Hepatocyte (in vitro differentiated cells): ENCODE measurements at regions not wholly inside any gene's neighbourhood (a gene's known extent, or its start where the extent isn't known, plus 50 kb on each side); places are given as distances from the start of the nearest gene placed in this dataset.

Experiments
- EZH2 ChIP-seq: fragments of 200-600 bp; sonication (generic); IDR thresholded peaks from 2 replicates; pipeline ENCODE4 v1.6.1; 2016; ENCODE audit warnings: antibody characterized with exemption, mild to moderate bottlenecking, borderline replicate concordance
- EZH2phosphoT487 ChIP-seq: fragments of 200-600 bp; sonication (generic); IDR thresholded peaks from one replicate; pipeline ENCODE4 v1.6.1; 2018; ENCODE audit warnings: antibody characterized with exemption, mild to moderate bottlenecking, low read depth, moderate library complexity; ENCODE audit not compliant: unreplicated experiment, severe bottlenecking
- TF ChIP-seq, protein P1 (sequence below): fragments of 200-600 bp; sonication (generic); IDR thresholded peaks from 2 replicates; pipeline ENCODE4 v1.5.1; 2016; ENCODE audit warnings: antibody characterized with exemption, mild to moderate bottlenecking; ENCODE audit not compliant: poor library complexity

DNA sequence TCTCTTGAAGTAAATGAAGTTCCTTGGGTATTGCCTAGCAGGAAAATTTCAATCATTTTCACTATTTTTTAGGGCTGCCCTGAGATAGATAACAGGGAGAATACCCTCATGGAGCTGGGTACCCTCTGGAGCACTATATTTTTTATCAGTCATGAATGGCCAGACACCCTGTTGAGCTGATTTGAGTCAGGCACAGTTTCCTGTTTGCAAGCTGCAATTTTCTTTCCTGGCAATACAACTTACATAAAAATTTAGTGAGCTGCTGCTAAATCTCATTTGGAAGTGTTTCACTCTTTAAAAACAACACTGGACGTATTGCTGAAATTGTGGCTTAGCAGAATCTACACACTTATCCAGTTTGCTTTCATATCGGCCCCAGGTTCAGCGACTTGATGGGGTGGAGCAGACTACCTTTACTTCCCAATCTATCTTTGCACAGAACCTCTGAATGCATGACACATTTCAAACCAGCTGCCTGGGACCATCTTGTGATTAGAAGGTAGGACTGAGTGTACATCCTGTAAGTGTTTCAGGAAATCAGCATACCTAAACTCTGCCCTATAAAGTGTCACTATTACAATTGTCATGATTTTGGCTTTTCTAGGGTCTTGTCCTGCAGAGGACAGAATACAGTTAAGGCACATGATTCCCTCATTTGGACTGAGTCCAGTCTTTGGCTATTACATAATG is 125.7 kb upstream of the FAM3C start:
- TF ChIP-seq, protein P1, sequence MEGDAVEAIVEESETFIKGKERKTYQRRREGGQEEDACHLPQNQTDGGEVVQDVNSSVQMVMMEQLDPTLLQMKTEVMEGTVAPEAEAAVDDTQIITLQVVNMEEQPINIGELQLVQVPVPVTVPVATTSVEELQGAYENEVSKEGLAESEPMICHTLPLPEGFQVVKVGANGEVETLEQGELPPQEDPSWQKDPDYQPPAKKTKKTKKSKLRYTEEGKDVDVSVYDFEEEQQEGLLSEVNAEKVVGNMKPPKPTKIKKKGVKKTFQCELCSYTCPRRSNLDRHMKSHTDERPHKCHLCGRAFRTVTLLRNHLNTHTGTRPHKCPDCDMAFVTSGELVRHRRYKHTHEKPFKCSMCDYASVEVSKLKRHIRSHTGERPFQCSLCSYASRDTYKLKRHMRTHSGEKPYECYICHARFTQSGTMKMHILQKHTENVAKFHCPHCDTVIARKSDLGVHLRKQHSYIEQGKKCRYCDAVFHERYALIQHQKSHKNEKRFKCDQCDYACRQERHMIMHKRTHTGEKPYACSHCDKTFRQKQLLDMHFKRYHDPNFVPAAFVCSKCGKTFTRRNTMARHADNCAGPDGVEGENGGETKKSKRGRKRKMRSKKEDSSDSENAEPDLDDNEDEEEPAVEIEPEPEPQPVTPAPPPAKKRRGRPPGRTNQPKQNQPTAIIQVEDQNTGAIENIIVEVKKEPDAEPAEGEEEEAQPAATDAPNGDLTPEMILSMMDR: no peak
- TF ChIP-seq EZH2 (no peak), EZH2phosphoT487 (no peak)
